Calu3 (cell line): ENCODE measurements at regions not wholly inside any gene's neighbourhood (a gene's known extent, or its start where the extent isn't known, plus 50 kb on each side); places are given as distances from the start of the nearest gene placed in this dataset.

Experiments
- BruUV-seq: library from RNA; stranded (reverse); fragments of 400-500 nt; replicated peaks from 2 replicates; lab custom pipeline; 2021; lab: Mats Ljungman, UMichigan
- CTCF ChIA-PET: fragments of 300-600 bp; sonication (Branson Sonifier 250); formaldehyde crosslinking; loops from one replicate; lab custom pipeline; 2022; ENCODE audit warnings: antibody characterized with exemption; lab: Charles Lee
- DNase-seq: peaks from one replicate; pipeline ENCODE4 v3.0.0; 2022
- H3K27ac Mint-ChIP-seq: one replicate; pipeline ENCODE4 v1.8.0; 2022; ENCODE audit warnings: mixed read lengths; ENCODE audit not compliant: unreplicated experiment
- H3K27me3 Mint-ChIP-seq: one replicate; pipeline ENCODE4 v1.8.0; 2022; ENCODE audit warnings: mixed read lengths; ENCODE audit not compliant: unreplicated experiment
- H3K36me3 Mint-ChIP-seq: one replicate; pipeline ENCODE4 v1.8.0; 2022; ENCODE audit warnings: mild to moderate bottlenecking, moderate library complexity, mixed read lengths; ENCODE audit not compliant: insufficient read depth, unreplicated experiment
- H3K4me1 Mint-ChIP-seq: one replicate; pipeline ENCODE4 v1.8.0; 2022; ENCODE audit warnings: mild to moderate bottlenecking, low read depth, mixed read lengths; ENCODE audit not compliant: unreplicated experiment
- H3K4me3 Mint-ChIP-seq: one replicate; pipeline ENCODE4 v1.8.0; 2022; ENCODE audit warnings: mild to moderate bottlenecking, low read depth, moderate library complexity, mixed read lengths; ENCODE audit not compliant: unreplicated experiment
- H3K9me3 Mint-ChIP-seq: one replicate; pipeline ENCODE4 v1.8.0; 2022; ENCODE audit warnings: low read depth, mixed read lengths; ENCODE audit not compliant: unreplicated experiment
- CTCF ChIP-seq: fragments of 200-600 bp; IDR thresholded peaks from one replicate; pipeline ENCODE4 v1.8.0; 2022; ENCODE audit warnings: antibody characterized with exemption; ENCODE audit not compliant: unreplicated experiment
- intact Hi-C: fragments of 100-400 bp; cut with micrococcal nuclease; formaldehyde crosslinking; loops from one replicate; pipeline ENCODE4 v1.10.0; 2022; ENCODE audit not compliant: unreplicated experiment

- Mint-ChIP-seq H3K4me1 (no peaks in the 10 kb centered on the region), H3K4me3 (no peak overlapping the region), H3K9me3 (peaks cover 10% of the 10 kb centered on the region), H3K36me3 (no peaks in the 10 kb centered on the region), H3K27me3 (no peaks in the 10 kb centered on the region), H3K27ac (no peak overlapping the region)
- no peak for TF ChIP-seq CTCF
- CTCF ChIA-PET: no interaction called here
- DNase-seq: no peak
- no TSS peak for BruUV-seq
- intact Hi-C loops: no loop called here
Observed at GRCh38 chr6:148054219-148054618, 288.4 kb upstream of the SASH1 start.

GRCh38 chr6:148055419-148055818 lies 287.2 kb upstream of the SASH1 start:
- no peak for TF ChIP-seq CTCF
- no peak overlapping the region for H3K4me3 Mint-ChIP-seq
- intact Hi-C loops: no loop called here
- no peaks in the 10 kb centered on the region for H3K27me3 Mint-ChIP-seq
- BruUV-seq: no TSS peak
- no peaks in the 10 kb centered on the region for H3K4me1 Mint-ChIP-seq
- H3K9me3 Mint-ChIP-seq: peaks cover 10% of the 10 kb centered on the region
- no peak for DNase-seq
- no peak overlapping the region for H3K27ac Mint-ChIP-seq
- CTCF ChIA-PET: no interaction called here
- H3K36me3 Mint-ChIP-seq: no peaks in the 10 kb centered on the region

- no peak for DNase-seq
- no peaks in the 10 kb centered on the region for H3K4me1 Mint-ChIP-seq
- CTCF ChIA-PET: no interaction called here
- H3K36me3 Mint-ChIP-seq: no peaks in the 10 kb centered on the region
- H3K9me3 Mint-ChIP-seq: peaks cover 11% of the 10 kb centered on the region
- no peak overlapping the region for H3K27ac Mint-ChIP-seq
- H3K4me3 Mint-ChIP-seq: no peak overlapping the region
- no TSS peak for BruUV-seq
- TF ChIP-seq CTCF: no peak
- no peaks in the 10 kb centered on the region for H3K27me3 Mint-ChIP-seq
- intact Hi-C loops: no loop called here
Observed at GRCh38 chr6:148059869-148060268, 282.8 kb upstream of the SASH1 start.

- H3K9me3 Mint-ChIP-seq: peaks cover 7% of the 10 kb centered on the region
- DNase-seq: no peak
- H3K27ac Mint-ChIP-seq: no peak overlapping the region
- no peaks in the 10 kb centered on the region for H3K27me3 Mint-ChIP-seq
- no peaks in the 10 kb centered on the region for H3K36me3 Mint-ChIP-seq
- CTCF ChIA-PET: no interaction called here
- no peak overlapping the region for H3K4me3 Mint-ChIP-seq
- peaks cover 10% of the 10 kb centered on the region for H3K4me1 Mint-ChIP-seq
- no TSS peak for BruUV-seq
- intact Hi-C loops: no loop called here
- TF ChIP-seq CTCF: no peak
Observed at GRCh38 chr6:148064406-148065134, 278.1 kb upstream of the SASH1 start.
